ENCODE measurements at regions not wholly inside any gene's neighbourhood (a gene's known extent, or its start where the extent isn't known, plus 50 kb on each side); places are given as distances from the start of the nearest gene placed in this dataset.

GRCh38 chr4:22097596-22097995, 149.0 kb upstream of the KCNIP4 start:
- Histone ChIP-seq H4K20me1 (ENCODE audit: insufficient read depth, low read length) (no peaks in the 10 kb centered on the region), H3K4me3 (ENCODE audit: low read depth, low read length, poor library complexity, severe bottlenecking) (no peak overlapping the region), H3K4me2 (ENCODE audit: low read length) (no peak overlapping the region), H3K36me3 (ENCODE audit: insufficient read depth, low read length) (no peaks in the 10 kb centered on the region), H3K79me2 (ENCODE audit: insufficient read depth, low read depth, low read length) (no peaks in the 10 kb centered on the region), H3K9me3 (ENCODE audit: low read length) (no peaks in the 10 kb centered on the region), H2AFZ (ENCODE audit: low read length) (no peak overlapping the region), H3K27ac (ENCODE audit: low read depth, low read length, poor library complexity, severe bottlenecking) (no peak overlapping the region), H3K9me2 (ENCODE audit: insufficient read depth, low read length) (no peaks in the 10 kb centered on the region), H3K4me1 (ENCODE audit: insufficient read depth, low read length, poor library complexity, severe bottlenecking) (no peaks in the 10 kb centered on the region)
- POLR2A ChIA-PET, result interaction anchor here (0.7 kb wide), 1 partner anchor 946 kb away, joined by 3 read pairs; no protein-coding TSS in a partner anchor
- TF ChIP-seq EZH2phosphoT487 (IDR thresholded peaks at IDR 0.05; ENCODE audit: borderline replicate concordance, low read depth, low read length), result no peak
- intact Hi-C loops (cut with micrococcal nuclease; ENCODE audit: unreplicated experiment), result no loop called here
- no TSS peak for BruUV-seq (replicated peaks)
- CTCF ChIA-PET (ENCODE audit: unreplicated experiment), result no interaction called here
- DNase-seq (ENCODE audit: low spot score), result no peak

- no peaks in the 10 kb centered on the region for H3K9me3 ChIP-seq (ENCODE audit: low read length)
- H4K20me1 ChIP-seq (ENCODE audit: insufficient read depth, low read length), result no peaks in the 10 kb centered on the region
- ChIA-PET CTCF (ENCODE audit: unreplicated experiment) (no interaction called here), POLR2A (no interaction called here)
- H3K4me1 ChIP-seq (ENCODE audit: insufficient read depth, low read length, poor library complexity, severe bottlenecking), result no peaks in the 10 kb centered on the region
- no peak overlapping the region for H3K4me3 ChIP-seq (ENCODE audit: low read depth, low read length, poor library complexity, severe bottlenecking)
- no peaks in the 10 kb centered on the region for H3K79me2 ChIP-seq (ENCODE audit: insufficient read depth, low read depth, low read length)
- no peaks in the 10 kb centered on the region for H3K9me2 ChIP-seq (ENCODE audit: insufficient read depth, low read length)
- BruUV-seq (replicated peaks), result no TSS peak
- H3K27ac ChIP-seq (ENCODE audit: low read depth, low read length, poor library complexity, severe bottlenecking), result no peak overlapping the region
- no peaks in the 10 kb centered on the region for H3K36me3 ChIP-seq (ENCODE audit: insufficient read depth, low read length)
- DNase-seq (ENCODE audit: low spot score), result no peak
- TF ChIP-seq EZH2phosphoT487 (IDR thresholded peaks at IDR 0.05; ENCODE audit: borderline replicate concordance, low read depth, low read length) (no peak), CTCF (conservative IDR thresholded peaks at IDR 0.05; ENCODE audit: low read length) (no peak)
- no peak overlapping the region for H3K4me2 ChIP-seq (ENCODE audit: low read length)
- intact Hi-C loops (cut with micrococcal nuclease; ENCODE audit: unreplicated experiment), result no loop called here
- no peak overlapping the region for H2AFZ ChIP-seq (ENCODE audit: low read length)
These were observed 145.6 kb upstream of the KCNIP4 start for GRCh38 chr4:22094217-22094616.

GRCh38 chr4:22093126-22093525, 144.6 kb upstream of the KCNIP4 start:
- H3K79me2 ChIP-seq (ENCODE audit: insufficient read depth, low read depth, low read length), result no peaks in the 10 kb centered on the region
- no peaks in the 10 kb centered on the region for H3K9me2 ChIP-seq (ENCODE audit: insufficient read depth, low read length)
- intact Hi-C loops (cut with micrococcal nuclease; ENCODE audit: unreplicated experiment), result no loop called here
- H3K27ac ChIP-seq (ENCODE audit: low read depth, low read length, poor library complexity, severe bottlenecking), result no peak overlapping the region
- DNase-seq (ENCODE audit: low spot score), result no peak
- H2AFZ ChIP-seq (ENCODE audit: low read length), result no peak overlapping the region
- no TSS peak for BruUV-seq (replicated peaks)
- no peak overlapping the region for H3K4me3 ChIP-seq (ENCODE audit: low read depth, low read length, poor library complexity, severe bottlenecking)
- no peaks in the 10 kb centered on the region for H3K4me1 ChIP-seq (ENCODE audit: insufficient read depth, low read length, poor library complexity, severe bottlenecking)
- H3K36me3 ChIP-seq (ENCODE audit: insufficient read depth, low read length), result no peaks in the 10 kb centered on the region
- POLR2A ChIA-PET, result no interaction called here
- no peak overlapping the region for H3K4me2 ChIP-seq (ENCODE audit: low read length)
- CTCF ChIA-PET (ENCODE audit: unreplicated experiment), result no interaction called here
- H3K9me3 ChIP-seq (ENCODE audit: low read length), result no peaks in the 10 kb centered on the region
- TF ChIP-seq EZH2phosphoT487 (IDR thresholded peaks at IDR 0.05; ENCODE audit: borderline replicate concordance, low read depth, low read length), result no peak
- TF ChIP-seq CTCF (conservative IDR thresholded peaks at IDR 0.05; ENCODE audit: low read length), result no peak
- no peaks in the 10 kb centered on the region for H4K20me1 ChIP-seq (ENCODE audit: insufficient read depth, low read length)
